NT2/D1 (cell line): ENCODE measurements at regions not wholly inside any gene's neighbourhood (a gene's known extent, or its start where the extent isn't known, plus 50 kb on each side); places are given as distances from the start of the nearest gene placed in this dataset.

Experiments used
- SUZ12 ChIP-seq: IDR thresholded peaks from 2 replicates; pipeline ENCODE4 v1.6.1; 2011; ENCODE audit not compliant: insufficient read length, insufficient read depth; ENCODE audit errors: extremely low read depth
- YY1 ChIP-seq: IDR thresholded peaks from 2 replicates; pipeline ENCODE4 v1.6.1; 2011; ENCODE audit not compliant: insufficient read length, insufficient read depth

DNA sequence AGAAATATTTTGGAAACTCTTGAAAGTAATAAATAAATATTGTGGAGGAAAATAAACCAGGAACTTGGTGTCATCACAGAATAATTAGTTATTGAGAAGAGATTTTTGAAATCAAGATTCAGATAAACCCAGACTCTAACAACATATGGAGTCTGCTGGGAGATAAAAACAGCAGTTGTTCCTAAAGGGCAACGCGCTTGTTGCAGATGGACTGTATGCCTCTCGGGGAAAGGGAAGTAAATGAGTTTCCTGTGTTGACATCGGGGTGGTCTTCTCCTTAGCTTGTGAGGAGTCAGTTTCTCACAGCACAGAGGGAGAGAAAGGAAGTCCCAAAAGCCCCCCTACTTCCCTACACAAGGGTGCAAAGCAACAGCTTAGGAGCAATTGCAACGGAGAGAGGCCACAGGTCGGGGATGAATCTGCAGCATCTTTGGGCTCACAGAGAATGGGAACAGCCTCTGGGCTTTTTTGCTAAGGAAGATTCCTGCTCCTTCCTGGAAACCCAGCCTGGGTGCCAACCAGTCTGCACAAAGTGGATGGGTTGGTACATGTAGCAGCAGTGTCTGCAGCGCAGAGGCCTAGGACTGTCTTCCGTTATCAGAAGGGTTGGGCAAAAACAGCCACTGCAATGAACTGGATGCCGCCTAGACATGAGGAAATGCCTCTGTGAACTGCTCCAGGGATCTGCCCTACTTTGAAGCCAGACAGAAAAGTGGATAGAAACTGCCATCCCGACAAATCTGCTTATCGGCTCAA lies 603.0 kb upstream of the NRSN1 start:
- TF ChIP-seq YY1, result no peak
- no peak for TF ChIP-seq SUZ12
